Panc1 (cell line): ENCODE measurements at regions not wholly inside any gene's neighbourhood (a gene's known extent, or its start where the extent isn't known, plus 50 kb on each side); places are given as distances from the start of the nearest gene placed in this dataset.

Experiments used
- ATAC-seq: fragments of 200-7000 bp; cut with Tn5 transposase; 2 replicates; pipeline ENCODE4 v1.9.1; 2020; ENCODE audit warnings: mild to moderate bottlenecking, moderate library complexity
- BruUV-seq: library from RNA; stranded (reverse); fragments of 400-500 nt; replicated peaks from 2 replicates; lab custom pipeline; 2021; lab: Mats Ljungman, UMichigan
- CTCF ChIA-PET: fragments of 300-600 bp; sonication (Branson Sonifier 250); formaldehyde crosslinking; loops from one replicate; lab custom pipeline; 2022; ENCODE audit warnings: antibody characterized with exemption; lab: Charles Lee
- POLR2A ChIA-PET: fragments of 300-600 bp; sonication (Branson Sonifier 250); formaldehyde crosslinking; loops from one replicate; lab custom pipeline; 2022; ENCODE audit warnings: antibody characterized with exemption; lab: Charles Lee
- DNase-seq: peaks from one replicate; pipeline ENCODE4 v3.0.0-alpha.2; 2010; ENCODE audit warnings: low read depth, low spot score
- H3K27ac ChIP-seq: 2 replicates; pipeline ENCODE4 v1.5.1; 2011; ENCODE audit warnings: mild to moderate bottlenecking, low read length, inconsistent platforms
- H3K27me3 ChIP-seq: fragments of 200-500 bp; sonication (Bioruptor generic); 2 replicates; pipeline ENCODE4 v1.6.0; 2014; ENCODE audit warnings: low read length, inconsistent platforms; ENCODE audit not compliant: control insufficient read depth, insufficient read depth
- H3K36me3 ChIP-seq: fragments of 200-500 bp; sonication (Bioruptor generic); 2 replicates; pipeline ENCODE4 v1.5.1; 2014; ENCODE audit warnings: inconsistent platforms, mild to moderate bottlenecking, low read length, moderate library complexity; ENCODE audit not compliant: control insufficient read depth, insufficient read depth
- H3K4me1 ChIP-seq: 2 replicates; pipeline ENCODE4 v1.5.1; 2011; ENCODE audit warnings: inconsistent platforms, mild to moderate bottlenecking, low read length, moderate library complexity; ENCODE audit not compliant: control insufficient read depth, insufficient read depth
- H3K4me3 ChIP-seq, 2 experiments: 2 replicates each; pipeline ENCODE4 v1.5.1; 2011 to 2012; ENCODE audit warnings: low read depth in 2 of 2, low read length in 2 of 2, mild to moderate bottlenecking in 2 of 2, inconsistent platforms in 1 of 2, moderate library complexity in 1 of 2
- H3K9me3 ChIP-seq: fragments of 200-500 bp; sonication (Bioruptor generic); 2 replicates; pipeline ENCODE4 v1.5.1; 2014; ENCODE audit warnings: low read depth, mild to moderate bottlenecking, inconsistent platforms, low read length, moderate library complexity; ENCODE audit not compliant: control insufficient read depth, insufficient read depth
- CTCF ChIP-seq: fragments of 450-650 bp; IDR thresholded peaks from 2 replicates; pipeline ENCODE4 v1.5.1; 2017; ENCODE audit warnings: mild to moderate bottlenecking
- POLR2AphosphoS5 ChIP-seq: IDR thresholded peaks from 2 replicates; pipeline ENCODE4 v1.6.1; 2012; ENCODE audit warnings: mild to moderate bottlenecking, low read depth, low read length, moderate library complexity
- REST ChIP-seq, 2 experiments: IDR thresholded peaks; 2 replicates each; pipeline ENCODE4 v1.6.1; 2011 to 2012; ENCODE audit warnings: low read depth in 2 of 2, control low read depth in 1 of 2, low read length in 1 of 2, mild to moderate bottlenecking in 1 of 2, moderate library complexity in 1 of 2; ENCODE audit not compliant: insufficient read depth in 1 of 2
- SIN3A ChIP-seq: IDR thresholded peaks from 2 replicates; pipeline ENCODE4 v1.6.1; 2012; ENCODE audit warnings: low read depth, mild to moderate bottlenecking, low read length, moderate library complexity, borderline replicate concordance; ENCODE audit not compliant: insufficient read depth
- TCF7L2 ChIP-seq: IDR thresholded peaks from 2 replicates; pipeline ENCODE4 v1.6.1; 2011; ENCODE audit warnings: mild to moderate bottlenecking, low read depth, low read length, inconsistent platforms
- in situ Hi-C: cut with HindIII; loops from 2 replicates; pipeline ENCODE4 v1.10.0; 2016; ENCODE audit warnings: low sequenced_read_pairs, low pct_unique_long_range_greater_than_20kb
- intact Hi-C: fragments of 100-400 bp; cut with micrococcal nuclease; formaldehyde crosslinking; loops from one replicate; pipeline ENCODE4 v1.10.0; 2022; ENCODE audit not compliant: unreplicated experiment

GRCh38 chr20:39670988-39671387 is 708.8 kb downstream of the DHX35 start:
- in situ Hi-C loops = no loop called here
- CTCF ChIA-PET = no interaction called here
- BruUV-seq = no TSS peak

GRCh38 chr20:39669659-39670058 is 707.5 kb downstream of the DHX35 start:
- CTCF ChIA-PET = no interaction called here
- H3K4me3 ChIP-seq = no peak overlapping the region
- no peak overlapping the region for H3K27ac ChIP-seq
- H3K27me3 ChIP-seq = no peaks in the 10 kb centered on the region
- POLR2A ChIA-PET = no interaction called here
- H3K4me1 ChIP-seq = no peaks in the 10 kb centered on the region
- in situ Hi-C loops (no loop called here), intact Hi-C loops (no loop called here)
- H3K36me3 ChIP-seq = no peaks in the 10 kb centered on the region
- no peak for DNase-seq
- H3K9me3 ChIP-seq = no peaks in the 10 kb centered on the region
- no peak for TF ChIP-seq CTCF
- TF ChIP-seq REST (IDR thresholded peaks at IDR 0.05; ENCODE audit: insufficient read depth in 1 of 2, low read depth in 2 of 2, low read length in 1 of 2) = no peak
- no peak for TF ChIP-seq POLR2AphosphoS5
- no peak for TF ChIP-seq SIN3A
- TF ChIP-seq TCF7L2 = no peak
- no TSS peak for BruUV-seq
- no peak for ATAC-seq

More at GRCh38 chr20:39670988-39671387, 708.8 kb downstream of the DHX35 start:
- no peak overlapping the region for H3K27ac ChIP-seq
- no peak for ATAC-seq
- TF ChIP-seq TCF7L2 (no peak), POLR2AphosphoS5 (no peak), REST (IDR thresholded peaks at IDR 0.05; ENCODE audit: insufficient read depth in 1 of 2, low read depth in 2 of 2, low read length in 1 of 2) (no peak), CTCF (no peak), SIN3A (no peak)
- H3K9me3 ChIP-seq = no peaks in the 10 kb centered on the region
- H3K27me3 ChIP-seq = no peaks in the 10 kb centered on the region
- intact Hi-C loops = no loop called here
- H3K36me3 ChIP-seq = no peaks in the 10 kb centered on the region
- H3K4me3 ChIP-seq = no peak overlapping the region
- POLR2A ChIA-PET = no interaction called here
- H3K4me1 ChIP-seq = no peaks in the 10 kb centered on the region
- DNase-seq = no peak
